ENCODE measurements at regions not wholly inside any gene's neighbourhood (a gene's known extent, or its start where the extent isn't known, plus 50 kb on each side); places are given as distances from the start of the nearest gene placed in this dataset.

- Histone ChIP-seq H3K4me2 (ENCODE audit: unreplicated experiment) (no peak overlapping the region), H3K4me3 (no peak overlapping the region), H3K9me2 (ENCODE audit: insufficient read depth) (no peaks in the 10 kb centered on the region), H3K9ac (no peak overlapping the region), H3K27ac (no peak overlapping the region), H3K4me1 (ENCODE audit: insufficient read depth) (peaks cover 18% of the 10 kb centered on the region), H3K9me3 (ENCODE audit: low read depth) (no peaks in the 10 kb centered on the region), H4K20me1 (ENCODE audit: insufficient read depth) (no peaks in the 10 kb centered on the region), H3K36me3 (ENCODE audit: low read depth) (no peaks in the 10 kb centered on the region), H3F3A (ENCODE audit: insufficient read depth) (peaks cover 9% of the 10 kb centered on the region), H3K79me2 (ENCODE audit: insufficient read depth) (no peaks in the 10 kb centered on the region), H3K27me3 (replicated peaks; ENCODE audit: insufficient read depth) (no peaks in the 10 kb centered on the region), H2AFZ (no peak overlapping the region)
- no peak for TF ChIP-seq EZH2 (IDR thresholded peaks at IDR 0.05; ENCODE audit: insufficient read depth, poor library complexity, severe bottlenecking)
- TF ChIP-seq EZH2phosphoT487 (IDR thresholded peaks at IDR 0.05; ENCODE audit: insufficient read depth, low read depth) = no peak
- 47 to 55% methylated on average over 6 of the region's 6 CpGs for WGBS, 2 experiments (ENCODE audit: low coverage in 1 of 2, low lambda C conversion rate in 2 of 2, missing lambda C conversion rate in 2 of 2)
- no peak for DNase-seq
- in situ Hi-C loops (cut with MboI) = no loop called here
Observed at GRCh38 chr12:11960646-11961045, 110.1 kb upstream of the BCL2L14 start.

- 77 to 78% methylated on average over 5 of the region's 5 CpGs for WGBS, 2 experiments (ENCODE audit: low coverage in 1 of 2, low lambda C conversion rate in 2 of 2, missing lambda C conversion rate in 2 of 2)
- TF ChIP-seq EZH2phosphoT487 (IDR thresholded peaks at IDR 0.05; ENCODE audit: insufficient read depth, low read depth) = no peak
- TF ChIP-seq EZH2 (IDR thresholded peaks at IDR 0.05; ENCODE audit: insufficient read depth, poor library complexity, severe bottlenecking) = no peak
Observed at GRCh38 chr12:11961686-11962085, 109.1 kb upstream of the BCL2L14 start.

GRCh38 chr12:11962860-11963259, 107.9 kb upstream of the BCL2L14 start:
- Histone ChIP-seq H3K36me3 (ENCODE audit: low read depth) (no peaks in the 10 kb centered on the region), H3F3A (ENCODE audit: insufficient read depth) (peaks cover 9% of the 10 kb centered on the region), H3K27ac (no peak overlapping the region), H2AFZ (no peak overlapping the region), H3K9me2 (ENCODE audit: insufficient read depth) (no peaks in the 10 kb centered on the region), H3K9ac (no peak overlapping the region), H4K20me1 (ENCODE audit: insufficient read depth) (no peaks in the 10 kb centered on the region), H3K27me3 (replicated peaks; ENCODE audit: insufficient read depth) (no peaks in the 10 kb centered on the region), H3K79me2 (ENCODE audit: insufficient read depth) (no peaks in the 10 kb centered on the region), H3K4me1 (ENCODE audit: insufficient read depth) (peaks cover 16% of the 10 kb centered on the region), H3K4me3 (no peak overlapping the region), H3K9me3 (ENCODE audit: low read depth) (no peaks in the 10 kb centered on the region), H3K4me2 (ENCODE audit: unreplicated experiment) (no peak overlapping the region)
- 79 to 81% methylated on average over 5 of the region's 5 CpGs for WGBS, 2 experiments (ENCODE audit: low coverage in 1 of 2, low lambda C conversion rate in 2 of 2, missing lambda C conversion rate in 2 of 2)
- no peak for DNase-seq
- in situ Hi-C loops (cut with MboI) = no loop called here
- TF ChIP-seq EZH2 (IDR thresholded peaks at IDR 0.05; ENCODE audit: insufficient read depth, poor library complexity, severe bottlenecking) (no peak), EZH2phosphoT487 (IDR thresholded peaks at IDR 0.05; ENCODE audit: insufficient read depth, low read depth) (no peak)

More at GRCh38 chr12:11961686-11962085, 109.1 kb upstream of the BCL2L14 start:
- in situ Hi-C loops (cut with MboI) = no loop called here
- Histone ChIP-seq H3K36me3 (ENCODE audit: low read depth) (no peaks in the 10 kb centered on the region), H3K9me3 (ENCODE audit: low read depth) (no peaks in the 10 kb centered on the region), H3K9ac (no peak overlapping the region), H3K79me2 (ENCODE audit: insufficient read depth) (no peaks in the 10 kb centered on the region), H2AFZ (no peak overlapping the region), H3F3A (ENCODE audit: insufficient read depth) (peaks cover 9% of the 10 kb centered on the region), H3K27me3 (replicated peaks; ENCODE audit: insufficient read depth) (no peaks in the 10 kb centered on the region), H3K27ac (no peak overlapping the region), H3K4me3 (no peak overlapping the region), H3K4me2 (ENCODE audit: unreplicated experiment) (no peak overlapping the region), H3K4me1 (ENCODE audit: insufficient read depth) (peaks cover 18% of the 10 kb centered on the region), H4K20me1 (ENCODE audit: insufficient read depth) (no peaks in the 10 kb centered on the region), H3K9me2 (ENCODE audit: insufficient read depth) (no peaks in the 10 kb centered on the region)
- no peak for DNase-seq

- no peak for TF ChIP-seq EZH2phosphoT487 (IDR thresholded peaks at IDR 0.05; ENCODE audit: insufficient read depth, low read depth)
- no peak for TF ChIP-seq EZH2 (IDR thresholded peaks at IDR 0.05; ENCODE audit: insufficient read depth, poor library complexity, severe bottlenecking)
- Histone ChIP-seq H3K36me3 (ENCODE audit: low read depth) (no peaks in the 10 kb centered on the region), H2AFZ (no peak overlapping the region), H3K4me3 (no peak overlapping the region), H3F3A (ENCODE audit: insufficient read depth) (peaks cover 7% of the 10 kb centered on the region), H3K9ac (no peak overlapping the region), H3K27ac (no peak overlapping the region), H3K4me1 (ENCODE audit: insufficient read depth) (peaks cover 7% of the 10 kb centered on the region), H4K20me1 (ENCODE audit: insufficient read depth) (no peaks in the 10 kb centered on the region), H3K9me3 (ENCODE audit: low read depth) (no peaks in the 10 kb centered on the region), H3K27me3 (replicated peaks; ENCODE audit: insufficient read depth) (no peaks in the 10 kb centered on the region), H3K4me2 (ENCODE audit: unreplicated experiment) (no peak overlapping the region), H3K79me2 (ENCODE audit: insufficient read depth) (no peaks in the 10 kb centered on the region), H3K9me2 (ENCODE audit: insufficient read depth) (no peaks in the 10 kb centered on the region)
- no peak for DNase-seq
- in situ Hi-C loops (cut with MboI) = no loop called here
- 60 to 70% methylated on average over 12 of the region's 12 CpGs for WGBS, 2 experiments (ENCODE audit: low coverage in 1 of 2, low lambda C conversion rate in 2 of 2, missing lambda C conversion rate in 2 of 2)
Observed at GRCh38 chr12:11963841-11964471, 106.8 kb upstream of the BCL2L14 start.
